HCT116 (cell line): ENCODE measurements at regions not wholly inside any gene's neighbourhood (a gene's known extent, or its start where the extent isn't known, plus 50 kb on each side); places are given as distances from the start of the nearest gene placed in this dataset.

ENCODE experiments used
- ATAC-seq: fragments of 200-7000 bp; cut with Tn5 transposase; 2 replicates; pipeline ENCODE4 v1.9.1; 2020; ENCODE audit warnings: mild to moderate bottlenecking, moderate library complexity
- BruUV-seq: library from RNA; stranded (reverse); fragments of 400-500 nt; replicated peaks from 2 replicates; lab custom pipeline; 2021; lab: Mats Ljungman, UMichigan
- CTCF ChIA-PET: fragments of 300-600 bp; sonication (Branson Sonifier 250); formaldehyde crosslinking; loops from one replicate; lab custom pipeline; 2021; ENCODE audit warnings: antibody characterized with exemption; lab: Charles Lee
- POLR2A ChIA-PET: fragments of 300-600, 350-600 bp; sonication (Branson Sonifier 250); formaldehyde crosslinking; loops from one replicate; lab custom pipeline; 2021; ENCODE audit warnings: antibody characterized with exemption; lab: Charles Lee
- RAD21 ChIA-PET, 2 experiments: fragments of 300-600 bp; sonication (Branson Sonifier 250); formaldehyde crosslinking; loops; one replicate each; lab custom pipeline; 2023; ENCODE audit warnings: low total read pairs in 2 of 2; ENCODE audit not compliant: uncharacterized antibody in 2 of 2, unreplicated experiment in 2 of 2, low non-redundant PET in 1 of 2; lab: Charles Lee
- DNase-seq: peaks from one replicate; pipeline ENCODE4 v3.0.0-alpha.2; 2010; ENCODE audit warnings: low read depth, low spot score
- H2AFZ ChIP-seq: fragments of 200-600 bp; shearing (Covaris generic), sonication (generic); 2 replicates; pipeline ENCODE4 v1.6.1; 2017; ENCODE audit warnings: low read depth, mixed run types, mixed read lengths, antibody characterized with exemption, low read length; ENCODE audit not compliant: poor library complexity, severe bottlenecking
- H3K27ac ChIP-seq: 2 replicates; pipeline ENCODE4 v1.5.1; 2012; ENCODE audit warnings: low read depth, low read length
- H3K27me3 ChIP-seq: fragments of 200-600 bp; sonication (generic); 2 replicates; pipeline ENCODE4 v1.6.1; 2016; ENCODE audit warnings: mixed run types, low read length, mixed read lengths; ENCODE audit not compliant: insufficient read depth
- H3K36me3 ChIP-seq, 2 experiments: fragments of 200-500 bp in 1 of 2; fragments of 200-600 bp in 1 of 2; sonication (Bioruptor generic) in 1 of 2; sonication (generic) in 1 of 2; 2 replicates each; pipeline versions ENCODE4 v1.5.1 to v1.6.1; 2014 to 2016; ENCODE audit warnings: low read length in 2 of 2, inconsistent platforms in 1 of 2, mixed read lengths in 1 of 2, mixed run types in 1 of 2; ENCODE audit not compliant: insufficient read depth in 2 of 2, control insufficient read depth in 1 of 2
- H3K4me1 ChIP-seq, 2 experiments: fragments of 200-600 bp in 1 of 2; sonication (generic) in 1 of 2; 2 replicates each; pipeline versions ENCODE4 v1.5.1 to v1.6.1; 2012 to 2017; ENCODE audit warnings: low read length in 2 of 2, inconsistent platforms in 1 of 2, mild to moderate bottlenecking in 1 of 2, mixed read lengths in 1 of 2, mixed run types in 1 of 2, moderate library complexity in 1 of 2; ENCODE audit not compliant: insufficient read depth in 2 of 2, control insufficient read depth in 1 of 2
- H3K4me2 ChIP-seq: fragments of 200-600 bp; sonication (generic); 2 replicates; pipeline ENCODE4 v1.6.1; 2017; ENCODE audit warnings: mixed run types, low read length, mixed read lengths
- H3K4me3 ChIP-seq, 2 experiments: fragments of 200-600 bp in 1 of 2; sonication (generic) in 1 of 2; replicated peaks in 1 of 2; 2 replicates each; pipeline ENCODE4 v1.5.1; 2011 to 2016; ENCODE audit warnings: low read length in 2 of 2, control low read depth in 1 of 2, low read depth in 1 of 2, mild to moderate bottlenecking in 1 of 2, mixed read lengths in 1 of 2, mixed run types in 1 of 2
- H3K79me2 ChIP-seq: fragments of 200-600 bp; sonication (generic); 2 replicates; pipeline ENCODE4 v1.6.1; 2017; ENCODE audit warnings: mild to moderate bottlenecking, mixed run types, low read length, moderate library complexity, mixed read lengths; ENCODE audit not compliant: insufficient read depth
- H3K9ac ChIP-seq: fragments of 200-600 bp; sonication (generic); 2 replicates; pipeline ENCODE4 v1.6.1; 2016; ENCODE audit warnings: low read length, mixed read lengths
- H3K9me2 ChIP-seq: fragments of 200-600 bp; sonication (generic), shearing (Covaris generic); 2 replicates; pipeline ENCODE4 v1.6.1; 2017; ENCODE audit warnings: mixed run types, mild to moderate bottlenecking, moderate library complexity; ENCODE audit not compliant: insufficient read depth
- H3K9me3 ChIP-seq, 2 experiments: fragments of 200-500 bp in 1 of 2; fragments of 200-600 bp in 1 of 2; sonication (Bioruptor generic) in 1 of 2; sonication (generic) in 1 of 2; 2 replicates each; pipeline ENCODE4 v1.6.1; 2014 to 2017; ENCODE audit warnings: low read length in 2 of 2, mixed read lengths in 2 of 2, inconsistent platforms in 1 of 2, low read depth in 1 of 2, mild to moderate bottlenecking in 1 of 2, mixed run types in 1 of 2, moderate library complexity in 1 of 2; ENCODE audit not compliant: control insufficient read depth in 1 of 2, insufficient read depth in 1 of 2
- H4K20me1 ChIP-seq: fragments of 200-600 bp; sonication (generic), shearing (Covaris generic); 2 replicates; pipeline ENCODE4 v1.6.1; 2017; ENCODE audit warnings: mixed run types, mild to moderate bottlenecking, moderate library complexity; ENCODE audit not compliant: insufficient read depth
- ATF3 ChIP-seq: IDR thresholded peaks from 2 replicates; pipeline ENCODE4 v1.6.1; 2012
- CEBPB ChIP-seq: IDR thresholded peaks from 2 replicates; pipeline ENCODE4 v1.6.1; 2012; ENCODE audit warnings: low read depth
- EGR1 ChIP-seq: IDR thresholded peaks from 2 replicates; pipeline ENCODE4 v1.6.1; 2012; ENCODE audit warnings: low read depth
- ELF1 ChIP-seq: IDR thresholded peaks from 2 replicates; pipeline ENCODE4 v1.6.1; 2012; ENCODE audit warnings: low read depth, borderline replicate concordance
- EZH2 ChIP-seq: fragments of 200-600 bp; sonication (generic); IDR thresholded peaks from 2 replicates; pipeline ENCODE4 v1.6.1; 2017; ENCODE audit warnings: antibody characterized with exemption, mixed run types
- EZH2phosphoT487 ChIP-seq: fragments of 200-600 bp; IDR thresholded peaks from 2 replicates; pipeline ENCODE4 v1.6.1; 2018; ENCODE audit warnings: antibody characterized with exemption, borderline replicate concordance
- FOSL1 ChIP-seq: IDR thresholded peaks from 2 replicates; pipeline ENCODE4 v1.6.1; 2012; ENCODE audit warnings: low read depth
- JUND ChIP-seq: IDR thresholded peaks from 2 replicates; pipeline ENCODE4 v1.6.1; 2012
- POLR2A ChIP-seq: IDR thresholded peaks from 2 replicates; pipeline ENCODE4 v1.7.0; 2011; ENCODE audit warnings: borderline replicate concordance; ENCODE audit not compliant: insufficient read depth, insufficient read length; ENCODE audit errors: extremely low read depth
- REST ChIP-seq: IDR thresholded peaks from 2 replicates; pipeline ENCODE4 v1.6.1; 2012; ENCODE audit warnings: low read depth
- SIN3A ChIP-seq: IDR thresholded peaks from 2 replicates; pipeline ENCODE4 v1.6.1; 2012; ENCODE audit warnings: low read depth
- SP1 ChIP-seq: IDR thresholded peaks from 2 replicates; pipeline ENCODE4 v1.6.1; 2012; ENCODE audit warnings: low read depth
- SRF ChIP-seq: IDR thresholded peaks from 2 replicates; pipeline ENCODE4 v1.6.1; 2012; ENCODE audit warnings: low read depth
- YY1 ChIP-seq: IDR thresholded peaks from 2 replicates; pipeline ENCODE4 v1.6.1; 2011; ENCODE audit warnings: low read length, low read depth, moderate library complexity, mild to moderate bottlenecking; ENCODE audit not compliant: insufficient replicate concordance; ENCODE audit errors: extremely low read depth
- ZFX ChIP-seq: fragments of 450-650 bp; IDR thresholded peaks from 2 replicates; pipeline ENCODE4 v1.6.1; 2017
- intact Hi-C: fragments of 100-400 bp; cut with micrococcal nuclease; formaldehyde crosslinking; loops from 2 replicates; pipeline ENCODE4 v1.10.0; 2022

GRCh38 chr19:30738047-30738446 is 365.9 kb downstream of the ZNF536 start:
- ChIA-PET RAD21 (no interaction called here), POLR2A (no interaction called here), CTCF (no interaction called here)
- no peaks in the 10 kb centered on the region for H3K36me3 ChIP-seq
- H4K20me1 ChIP-seq = no peaks in the 10 kb centered on the region
- no peaks in the 10 kb centered on the region for H3K4me1 ChIP-seq
- no peak overlapping the region for H3K9ac ChIP-seq
- ATAC-seq (no peak), DNase-seq (no peak)
- no peak overlapping the region for H3K4me3 ChIP-seq
- TF ChIP-seq CEBPB (no peak), ATF3 (no peak), POLR2A (no peak), SP1 (no peak), ZFX (no peak), SRF (no peak), REST (no peak), EZH2 (no peak), EZH2phosphoT487 (no peak), JUND (no peak), EGR1 (no peak), FOSL1 (no peak), ELF1 (no peak), YY1 (no peak), SIN3A (no peak)
- intact Hi-C loops = no loop called here
- H3K4me2 ChIP-seq = no peak overlapping the region
- no peaks in the 10 kb centered on the region for H3K79me2 ChIP-seq
- no peak overlapping the region for H2AFZ ChIP-seq
- H3K27me3 ChIP-seq = no peaks in the 10 kb centered on the region
- no peaks in the 10 kb centered on the region for H3K9me2 ChIP-seq
- H3K9me3 ChIP-seq = peaks cover 0 to 20% of the 10 kb centered on the region in 2 experiments; a peak in 2 of 4 replicates
- BruUV-seq = no TSS peak
- no peak overlapping the region for H3K27ac ChIP-seq
